Stimulated activated CD4-positive, alpha-beta T cell treated with anti-CD3 and anti-CD28 coated beads, Interleukin-1b, Interleukin-23, amount 100 ng/mL, for 1 hour (primary cell): ENCODE measurements at regions not wholly inside any gene's neighbourhood (a gene's known extent, or its start where the extent isn't known, plus 50 kb on each side); places are given as distances from the start of the nearest gene placed in this dataset.

ENCODE experiments used
- DNase-seq, 2 donors: peaks; one replicate each; pipeline ENCODE4 v3.0.0-alpha.2; 2020; ENCODE audit warnings: low read depth in 2 of 2

DNA sequence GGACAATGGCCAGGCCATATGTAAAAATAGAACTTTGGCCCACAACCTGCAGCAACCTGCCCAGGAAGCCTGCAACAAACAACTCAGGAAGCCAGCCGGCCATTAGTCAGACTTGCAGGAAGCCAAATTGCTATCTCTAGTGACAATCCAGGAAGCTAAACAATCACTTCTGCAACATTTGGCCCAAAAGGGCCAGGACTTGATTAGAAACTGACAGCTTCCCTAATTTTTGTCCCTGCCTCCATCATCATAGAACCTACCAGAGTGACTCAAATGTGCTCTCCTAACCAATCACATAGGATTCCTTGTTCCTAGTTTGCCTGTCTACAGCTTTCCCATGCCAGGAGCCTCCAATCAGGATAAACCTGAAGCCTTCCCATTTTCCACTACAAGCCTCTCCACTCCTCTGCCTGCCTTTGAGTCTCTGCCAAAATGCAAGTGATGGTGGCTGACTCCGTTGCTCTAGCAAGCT is 639.3 kb downstream of the PTPRU start:
- DNase-seq = no peak

DNA sequence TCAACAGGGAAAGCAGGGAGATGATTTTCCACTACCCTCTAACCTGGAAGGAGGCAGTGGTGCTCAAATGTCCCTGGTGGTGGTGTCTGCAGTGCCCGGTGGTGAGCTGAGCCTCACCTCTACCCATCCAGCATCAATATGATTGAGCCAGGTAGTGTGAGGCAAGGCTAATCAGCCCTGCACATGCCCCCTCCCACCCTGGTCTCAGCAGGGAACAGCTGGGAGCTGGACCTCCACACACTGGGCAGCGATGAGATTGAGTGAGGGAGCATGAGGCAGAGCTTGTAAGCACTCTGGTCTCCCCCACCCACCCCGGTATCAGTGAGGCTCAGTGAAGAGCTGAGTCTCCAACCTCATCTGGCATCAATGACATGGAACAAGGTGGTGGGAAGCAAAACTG is 634.3 kb downstream of the PTPRU start:
- DNase-seq = no peak

DNA sequence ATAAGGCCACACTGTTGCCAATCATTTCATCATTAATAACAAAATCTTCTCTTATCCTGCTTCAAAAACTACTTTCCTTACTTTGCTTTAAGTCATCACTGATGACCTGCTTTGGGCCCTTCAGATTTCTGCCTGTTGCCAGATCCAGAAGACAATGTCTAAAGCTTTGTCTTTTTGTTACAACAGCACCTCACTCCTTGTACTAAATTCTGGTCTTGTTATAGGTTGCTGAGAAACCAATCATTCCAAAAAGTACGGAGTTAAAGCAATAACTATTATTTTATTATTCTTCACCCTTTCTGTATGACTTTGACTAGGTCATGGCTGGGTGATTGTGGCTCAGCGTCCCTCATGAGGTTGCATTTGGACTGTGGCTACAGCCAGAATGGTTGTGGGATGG is 633.5 kb downstream of the PTPRU start:
- DNase-seq = no peak

DNA sequence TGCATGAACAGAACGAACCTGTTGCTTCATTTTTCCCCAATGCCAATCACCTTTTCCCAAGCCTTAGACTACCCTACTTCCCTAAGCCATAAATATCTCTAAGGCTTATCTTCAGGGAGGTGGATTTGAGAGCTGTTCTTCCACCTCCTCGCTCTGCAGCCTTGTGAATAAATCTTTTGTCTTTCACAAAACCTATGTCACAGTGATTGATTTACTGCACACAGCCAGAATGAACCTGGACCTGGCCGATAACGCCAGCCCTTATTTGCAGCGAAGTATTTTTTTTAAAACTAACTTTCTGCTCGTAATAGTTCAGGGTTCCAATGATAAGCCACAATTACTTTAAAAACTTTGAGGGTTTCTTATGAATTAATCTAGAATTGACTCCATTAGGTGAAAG is 632.6 kb downstream of the PTPRU start:
- DNase-seq = no peak

DNA sequence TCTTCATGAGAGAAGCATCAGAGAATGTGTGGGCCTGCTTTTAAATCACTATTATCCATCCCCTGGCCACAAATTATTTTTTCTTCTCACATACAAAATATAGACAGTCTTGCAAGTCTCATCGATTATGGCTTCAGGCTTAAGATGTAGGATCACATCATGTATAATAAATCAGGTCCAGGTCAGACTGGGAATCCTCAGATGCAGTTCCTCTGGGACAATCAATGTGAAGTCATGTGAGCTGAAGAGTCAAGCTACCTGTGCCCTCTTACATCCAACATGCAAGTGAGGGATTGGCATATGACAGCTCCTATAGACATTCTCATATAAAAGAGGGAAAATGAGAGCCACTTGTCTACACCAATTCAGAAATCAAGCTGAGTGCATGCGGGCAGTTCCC is 631.8 kb downstream of the PTPRU start:
- DNase-seq = no peak

DNA sequence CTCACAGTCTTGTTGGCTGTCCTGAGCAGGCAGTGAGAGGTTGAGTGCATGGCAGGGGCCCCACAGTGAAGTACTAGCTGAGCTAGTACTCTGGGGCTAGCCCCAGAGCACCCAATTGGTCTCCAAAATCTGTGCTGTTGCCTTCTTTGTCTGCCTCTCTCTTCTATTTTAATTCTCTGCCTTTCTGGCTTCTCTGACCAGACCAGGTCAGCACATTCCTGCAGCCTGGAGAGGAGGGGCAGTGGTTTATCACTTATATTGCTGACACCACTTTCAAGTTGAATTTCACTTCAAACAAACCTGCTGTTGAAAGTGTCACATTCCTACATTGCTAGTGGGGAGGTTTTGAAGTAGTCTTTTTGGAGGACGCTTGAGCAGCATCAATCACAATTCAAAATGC is 628.7 kb downstream of the PTPRU start:
- no peak for DNase-seq

DNA sequence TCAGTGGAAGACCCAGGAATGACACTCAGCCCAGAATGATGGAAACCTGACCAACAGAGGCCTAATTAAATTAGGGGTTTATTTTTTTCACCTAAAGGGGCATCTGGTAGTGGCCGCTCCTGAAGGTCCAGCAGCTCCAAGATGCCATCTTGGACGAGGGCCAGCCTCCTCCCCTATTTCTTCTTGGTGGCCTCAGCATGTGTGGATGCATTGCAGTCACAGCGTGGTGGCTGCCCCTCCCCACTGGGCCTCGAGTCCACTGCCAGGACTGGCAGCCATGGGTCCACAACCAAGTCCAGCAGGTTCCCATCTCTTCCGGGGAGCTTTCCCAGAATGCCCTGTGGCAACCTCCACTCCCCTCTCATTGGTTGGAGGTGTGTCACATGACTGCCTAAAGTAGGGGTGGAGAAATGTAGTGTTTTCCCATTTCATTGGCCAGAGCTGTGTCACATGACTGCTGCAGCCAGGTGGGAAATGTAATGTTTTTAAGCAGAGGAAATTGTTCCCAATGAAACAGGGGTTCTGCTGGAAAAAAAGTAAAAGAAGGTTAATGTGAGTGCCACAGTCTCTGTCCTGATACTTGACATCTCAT is 628.2 kb downstream of the PTPRU start:
- DNase-seq = no peak

DNA sequence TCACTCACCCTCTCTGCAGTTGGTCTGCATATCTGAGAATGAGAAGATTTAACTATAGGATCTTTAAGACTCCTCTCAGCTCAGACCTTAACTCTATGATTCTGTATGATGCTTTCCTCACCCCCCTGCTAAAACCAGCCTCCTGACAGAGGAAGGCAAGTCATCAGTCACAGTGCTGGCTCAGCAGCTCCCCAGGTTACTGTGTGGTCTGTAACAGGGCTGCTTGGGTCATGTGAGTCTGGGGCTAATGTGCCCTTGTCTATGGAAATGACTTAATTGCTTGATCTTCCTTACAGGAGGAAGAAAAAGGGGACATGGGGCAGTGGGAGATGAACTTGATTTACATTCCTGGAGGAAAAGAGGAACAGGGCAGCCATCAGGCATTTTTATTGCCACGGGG is 625.6 kb downstream of the PTPRU start:
- no peak for DNase-seq

DNA sequence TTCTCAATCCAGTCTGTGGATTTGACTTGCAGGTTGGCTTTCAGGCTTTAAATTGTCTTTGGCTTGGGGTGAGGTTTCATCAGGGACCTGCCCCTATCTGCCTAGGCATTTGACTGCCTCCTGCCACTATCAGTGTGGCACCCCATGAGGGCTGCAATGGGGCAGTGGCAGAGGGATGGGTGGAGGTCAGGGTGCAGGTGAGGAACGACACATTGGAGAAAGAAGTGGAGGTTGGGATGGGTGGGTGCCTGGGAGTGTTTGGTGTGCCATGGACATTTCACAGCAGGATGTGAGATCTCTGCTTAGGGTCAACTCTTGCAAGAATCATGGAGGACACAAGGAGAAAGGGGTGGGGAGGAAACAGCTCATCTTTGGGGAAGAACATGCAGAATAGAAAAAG is 625.1 kb downstream of the PTPRU start:
- no peak for DNase-seq

DNA sequence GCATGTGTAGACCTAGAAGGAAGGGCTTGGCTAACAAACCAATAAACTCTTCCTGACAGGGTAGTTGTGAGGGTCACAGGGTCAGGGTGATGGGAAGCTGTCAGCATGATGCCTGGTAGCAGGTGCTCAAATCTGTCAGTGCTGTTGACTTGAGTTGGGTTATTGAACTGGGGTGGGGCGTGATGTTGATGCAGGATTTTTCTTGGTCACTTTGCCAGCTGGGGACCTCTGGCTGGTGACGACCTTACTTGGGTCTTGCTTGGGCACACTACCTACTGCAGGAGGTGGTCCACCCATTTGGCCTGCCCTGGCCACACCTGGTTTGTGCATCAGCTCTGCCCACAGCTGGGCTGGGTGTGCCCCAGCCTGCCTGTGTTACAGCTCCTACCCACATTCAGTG is 624.4 kb downstream of the PTPRU start:
- DNase-seq = no peak

DNA sequence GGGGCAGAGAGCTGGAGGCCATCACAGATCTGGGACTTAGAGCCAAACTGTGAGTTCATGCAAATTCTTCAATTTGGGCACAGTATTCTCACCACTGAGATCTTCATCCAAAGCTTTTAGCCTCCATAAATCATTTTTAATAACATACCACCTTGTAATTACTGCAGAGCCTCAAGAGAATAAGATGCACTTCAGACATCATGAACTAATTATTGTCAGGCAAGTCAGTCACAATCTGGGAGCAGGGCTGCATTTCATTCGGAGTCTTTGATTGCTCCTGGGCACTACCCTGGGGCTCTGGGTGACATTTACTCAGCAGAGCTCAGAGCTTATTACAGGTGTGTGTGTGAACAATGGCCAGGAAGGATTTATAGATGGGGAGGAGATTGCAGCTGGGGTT is 623.7 kb downstream of the PTPRU start:
- no peak for DNase-seq

DNA sequence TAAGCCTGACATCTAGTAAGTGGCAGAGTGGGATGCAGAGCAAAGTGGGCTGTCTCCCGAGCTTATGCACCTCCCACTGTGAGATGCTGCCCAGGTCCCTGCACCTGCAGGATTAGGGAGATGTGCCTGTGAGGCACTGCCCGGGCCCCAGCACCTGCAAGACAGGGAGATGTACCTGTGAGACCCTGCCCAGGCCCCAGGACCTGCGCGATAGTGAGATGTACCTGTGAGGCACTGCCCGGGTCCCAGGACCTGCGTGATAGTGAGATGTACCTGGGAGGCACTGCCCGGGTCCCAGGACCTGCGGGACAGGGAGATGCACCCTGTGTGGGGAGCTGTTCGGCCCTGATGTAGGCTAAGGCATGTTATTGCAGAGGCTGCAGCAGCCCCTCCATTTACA is 622.8 kb downstream of the PTPRU start:
- DNase-seq = no peak

DNA sequence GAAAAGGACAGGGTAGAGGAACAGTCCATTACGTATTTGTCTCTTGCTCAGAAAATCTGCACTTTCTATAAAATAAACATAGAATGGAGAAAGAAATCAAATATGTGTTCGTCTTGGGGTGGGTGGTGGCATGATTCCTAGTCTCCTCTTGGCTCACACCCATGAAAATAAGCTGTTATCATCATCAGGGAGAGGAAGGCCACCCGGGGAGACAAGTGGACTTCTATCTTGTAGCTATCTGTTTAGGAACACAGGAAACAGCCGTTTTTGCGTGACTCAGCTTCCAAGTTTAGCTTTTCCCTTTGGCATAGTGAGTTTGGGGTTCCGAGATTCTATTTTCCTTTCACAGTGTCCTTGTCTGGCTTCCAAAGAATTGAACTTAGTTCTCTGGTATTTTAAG is 622.3 kb downstream of the PTPRU start:
- DNase-seq = no peak

DNA sequence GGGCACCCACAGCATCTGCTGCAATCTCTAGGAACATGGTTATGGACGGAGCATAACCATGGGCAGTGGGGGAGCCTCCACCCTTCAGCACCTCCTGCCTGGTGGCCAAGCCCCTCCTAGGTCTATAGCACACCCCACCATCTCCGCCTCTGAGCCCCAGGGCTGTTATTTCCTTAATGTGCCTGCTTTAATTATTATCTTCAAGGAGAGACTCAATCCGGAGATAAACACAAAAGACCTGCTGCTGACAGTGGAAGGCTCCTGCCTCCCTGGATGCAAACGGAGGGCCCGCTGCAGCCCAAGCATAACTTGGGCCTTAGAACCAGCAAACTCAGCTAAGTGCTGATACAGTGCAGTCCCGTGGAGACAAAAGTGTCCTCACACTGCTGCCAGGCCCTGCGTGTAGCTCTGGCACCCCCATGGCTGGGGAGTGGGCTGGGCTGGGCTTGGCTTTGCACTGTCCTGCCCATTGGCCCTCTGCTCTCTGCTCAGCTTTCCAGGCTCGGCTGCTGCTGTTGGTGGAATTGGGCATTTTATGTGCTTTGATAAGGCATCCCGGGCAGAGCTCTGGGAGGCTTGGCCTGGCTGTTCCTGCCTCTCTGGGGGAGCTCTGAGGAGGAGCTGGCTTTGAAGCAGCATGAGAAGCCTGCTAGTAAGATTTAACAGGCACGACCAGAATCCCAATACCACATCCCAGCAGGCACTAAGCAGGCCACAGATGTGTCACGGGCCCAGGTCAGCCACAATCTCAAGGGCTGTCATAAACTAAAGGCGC is 620.2 kb downstream of the PTPRU start:
- DNase-seq = no peak

DNA sequence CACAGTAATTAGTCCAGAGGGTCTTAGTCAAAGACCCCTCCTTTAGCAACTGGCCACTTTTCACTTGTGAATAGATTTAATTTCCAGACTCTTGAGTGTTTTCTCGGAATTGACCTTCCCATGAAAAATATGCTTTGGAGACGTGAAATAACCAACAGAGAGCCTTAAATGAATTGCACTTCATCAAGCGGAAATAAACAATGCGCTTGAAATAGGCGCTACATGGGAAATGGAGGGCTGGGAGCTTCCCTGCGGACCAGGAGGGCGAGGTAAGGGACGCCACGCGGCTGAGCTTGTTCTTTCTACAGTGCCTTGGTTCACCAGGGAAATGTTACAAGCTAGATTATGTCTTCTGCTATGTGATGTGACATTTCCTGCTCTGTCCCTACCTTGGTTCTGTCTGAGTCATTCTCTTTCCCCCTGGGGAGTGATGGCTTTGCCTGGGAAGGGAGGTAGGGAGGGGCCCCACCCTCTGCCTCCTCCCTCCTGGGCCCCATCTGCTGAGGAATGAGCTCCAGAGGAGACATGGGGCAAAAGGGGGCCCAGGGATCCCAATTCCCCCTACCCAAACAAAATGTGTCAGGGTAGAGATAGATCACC is 619.3 kb downstream of the PTPRU start:
- DNase-seq = no peak

DNA sequence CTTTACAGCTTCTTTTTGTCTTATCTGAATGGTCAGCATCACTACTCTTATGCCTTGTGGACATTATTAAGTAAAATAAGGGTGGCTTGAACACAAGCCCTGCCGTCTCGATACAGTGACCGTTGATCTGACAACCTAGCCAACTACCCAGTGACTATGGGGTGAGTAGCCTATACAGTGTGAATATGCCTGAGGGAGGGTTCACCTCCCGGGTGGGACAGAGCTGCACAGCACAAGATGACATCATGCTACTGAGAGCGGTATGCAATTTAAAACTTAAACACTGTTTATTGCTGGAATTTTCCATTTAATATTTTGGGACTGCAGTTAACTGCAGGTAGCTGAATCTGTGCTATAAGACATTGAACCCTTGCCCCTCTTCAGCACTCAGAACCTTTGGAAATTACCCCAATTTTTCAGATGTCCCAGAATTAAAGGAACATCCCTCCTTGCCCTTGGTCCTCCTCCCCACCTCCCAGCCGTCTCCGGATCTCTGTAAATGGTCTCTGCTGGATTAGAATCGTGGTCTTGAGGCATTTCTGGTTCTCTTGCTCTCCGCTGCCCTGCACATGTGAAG is 618.5 kb downstream of the PTPRU start:
- DNase-seq = no peak

DNA sequence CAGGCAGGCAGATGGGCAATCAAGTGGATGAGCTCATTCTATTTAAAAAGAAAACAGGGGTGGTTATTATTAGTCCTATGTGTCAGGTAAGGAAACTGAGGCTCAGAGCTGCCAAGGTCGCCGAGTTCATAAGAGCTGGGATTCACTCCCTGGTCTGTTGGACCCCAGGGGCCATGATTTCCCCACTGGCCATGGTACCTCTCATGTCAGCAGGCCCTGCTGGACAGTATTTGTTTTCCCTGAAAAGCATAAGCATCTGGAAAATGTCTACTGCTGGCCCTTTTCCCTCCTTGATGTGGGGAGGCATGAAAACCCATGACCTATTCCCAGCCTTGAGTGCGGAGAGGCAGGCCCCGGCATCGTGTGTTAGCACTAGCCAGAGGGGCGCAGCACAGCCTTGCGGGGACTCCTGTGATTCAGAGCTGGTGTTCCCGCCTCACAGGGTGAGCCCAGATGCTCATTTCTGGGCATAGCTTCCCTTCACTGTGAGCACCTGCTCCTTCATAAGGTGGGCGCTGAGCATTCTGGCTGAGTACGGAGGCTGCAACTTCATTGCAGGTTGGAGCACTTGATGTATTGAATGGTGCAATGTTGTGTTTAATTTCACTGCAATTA is 617.5 kb downstream of the PTPRU start:
- no peak for DNase-seq

DNA sequence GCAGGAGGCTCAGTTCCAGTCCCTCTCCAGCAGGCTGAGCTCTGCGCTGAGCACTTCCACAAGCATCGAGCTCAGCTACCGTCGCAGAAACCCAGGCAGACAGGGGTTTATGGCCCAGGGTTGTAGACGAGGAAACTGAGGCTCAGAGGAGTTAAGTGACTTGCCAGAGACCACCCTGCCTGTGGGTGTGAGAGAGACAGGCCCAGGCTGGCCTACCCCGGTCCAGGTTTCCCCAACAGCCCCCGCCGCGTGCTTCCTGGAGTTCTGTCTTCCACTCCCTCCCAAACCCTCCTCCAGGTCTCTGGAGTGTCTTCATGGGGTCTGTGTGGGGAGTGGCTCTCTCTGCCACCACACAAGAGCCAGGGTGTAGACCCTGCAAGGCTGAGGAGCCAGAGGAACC is 615.9 kb downstream of the PTPRU start:
- DNase-seq = no peak

DNA sequence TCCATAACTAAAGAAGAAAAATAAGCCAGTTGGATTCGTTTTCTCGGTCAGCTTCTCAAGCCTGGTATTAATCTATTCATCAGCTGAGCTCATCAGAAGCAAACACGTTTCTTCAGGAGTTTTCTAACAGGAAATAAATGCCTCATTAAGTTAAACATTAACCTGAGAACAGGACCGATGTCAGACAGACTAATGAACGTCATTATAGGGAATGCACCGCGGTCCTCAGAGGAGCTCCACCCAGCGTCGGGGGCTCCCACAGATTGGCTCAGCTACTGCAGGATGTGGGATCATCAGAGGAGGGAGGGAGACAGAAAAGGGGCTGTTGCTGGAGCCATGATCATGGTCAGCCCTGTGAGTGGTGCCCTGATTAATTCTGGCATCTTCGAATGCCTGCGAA is 615.4 kb downstream of the PTPRU start:
- no peak for DNase-seq

DNA sequence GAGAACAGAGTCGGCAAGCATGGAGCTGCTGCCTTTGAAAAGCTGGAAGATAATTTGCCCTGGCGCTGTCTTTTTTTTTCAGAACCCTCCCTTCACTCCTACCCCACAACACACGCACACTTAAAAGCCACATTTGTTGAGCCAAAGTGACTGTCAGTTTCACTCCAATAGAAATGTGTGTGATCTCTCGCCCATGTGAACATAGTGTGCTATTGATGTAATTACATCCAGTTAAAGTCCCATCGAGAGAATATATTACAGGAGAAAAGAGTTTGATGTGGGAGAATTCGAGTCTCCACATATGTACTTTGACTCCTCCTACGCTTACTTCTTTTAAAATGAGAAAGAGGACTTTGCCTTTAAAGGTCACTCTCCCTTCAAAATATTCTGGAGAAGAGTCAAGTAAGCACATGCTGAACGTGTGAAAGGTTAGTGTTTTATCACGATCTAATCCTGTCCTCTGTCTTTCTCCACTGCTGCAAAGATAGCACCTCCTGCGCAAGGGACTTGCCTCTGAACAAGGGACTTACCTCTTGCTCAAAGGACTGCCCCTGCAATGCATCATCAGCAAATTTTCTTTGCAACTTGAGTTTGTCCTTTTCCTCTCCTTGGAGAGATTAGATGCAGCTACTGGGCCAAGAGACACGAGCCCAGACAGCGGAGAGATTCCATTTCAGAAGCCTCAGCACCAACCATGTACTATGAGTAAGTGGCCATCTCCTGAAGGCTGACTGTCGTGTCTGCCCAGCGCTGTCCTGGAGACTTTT is 613.9 kb downstream of the PTPRU start:
- no peak for DNase-seq

DNA sequence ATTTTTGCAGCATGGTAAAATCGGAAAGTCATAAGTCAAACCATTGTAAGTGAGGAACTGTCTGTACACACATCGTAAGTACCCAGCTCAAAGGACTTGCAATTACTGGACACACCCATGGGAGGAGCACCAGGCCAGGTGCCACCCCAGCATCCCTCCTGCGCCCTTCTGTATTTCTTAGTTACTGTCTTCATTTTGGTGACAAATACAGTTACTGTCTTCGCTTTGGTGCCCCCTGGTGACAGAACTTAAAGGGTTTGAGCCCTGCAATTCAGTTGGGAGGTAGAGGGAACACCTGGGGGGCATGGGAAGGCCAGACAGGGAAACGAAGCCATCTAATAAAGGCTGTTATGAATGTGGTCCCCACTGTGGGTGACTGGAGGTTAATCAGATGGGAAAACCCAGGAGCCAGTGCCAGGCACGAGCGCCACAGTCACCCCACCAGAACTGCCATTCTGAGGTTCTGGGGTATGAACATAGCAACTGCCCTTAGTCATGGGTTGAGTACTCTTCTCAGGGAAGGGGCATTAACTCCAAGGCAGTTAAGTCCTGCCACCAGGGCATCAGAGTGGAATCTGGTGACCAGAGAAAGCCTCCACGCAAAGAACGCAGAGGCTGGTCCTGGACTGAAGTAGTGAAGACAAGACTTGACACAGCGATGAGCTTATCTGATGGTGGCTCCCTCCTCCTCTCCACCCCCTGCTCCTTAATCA is 612.9 kb downstream of the PTPRU start:
- peak in 1 of 2 donors; percentile 9 for DNase-seq
